Right hindlimb (tissue), 1 donor: ENCODE measurements at regions not wholly inside any gene's neighbourhood (a gene's known extent, or its start where the extent isn't known, plus 50 kb on each side); places are given as distances from the start of the nearest gene placed in this dataset.
A peak's percentile ranks its signal among the peaks of the same experiment; 100 is the strongest.

Experiments
- DNase-seq: peaks from one replicate; pipeline ENCODE4 v3.0.0-alpha.2; 2018

DNA sequence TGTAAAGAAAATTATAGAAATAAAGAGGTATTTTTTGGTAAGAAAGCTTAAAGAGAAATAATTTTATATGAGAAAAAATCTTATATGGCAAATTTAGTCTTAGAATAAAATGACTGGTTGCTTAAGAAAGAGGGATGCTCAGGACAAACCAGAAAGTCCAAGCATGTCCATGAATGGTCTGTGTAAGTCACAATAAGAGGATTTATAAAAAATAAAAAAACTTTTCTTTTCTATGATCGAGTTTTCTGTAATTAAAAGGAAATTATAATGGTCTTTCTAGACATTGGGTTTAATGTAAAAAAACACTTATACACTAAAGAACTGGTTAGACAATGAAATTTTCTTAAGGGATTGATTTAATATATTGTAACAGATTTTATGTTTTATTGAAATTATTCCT is 819.6 kb downstream of the TBC1D22A start:
- DNase-seq: no peak

- no peak for DNase-seq
Measured at GRCh38 chr22:47580121-47580520, 817.7 kb downstream of the TBC1D22A start.

DNA sequence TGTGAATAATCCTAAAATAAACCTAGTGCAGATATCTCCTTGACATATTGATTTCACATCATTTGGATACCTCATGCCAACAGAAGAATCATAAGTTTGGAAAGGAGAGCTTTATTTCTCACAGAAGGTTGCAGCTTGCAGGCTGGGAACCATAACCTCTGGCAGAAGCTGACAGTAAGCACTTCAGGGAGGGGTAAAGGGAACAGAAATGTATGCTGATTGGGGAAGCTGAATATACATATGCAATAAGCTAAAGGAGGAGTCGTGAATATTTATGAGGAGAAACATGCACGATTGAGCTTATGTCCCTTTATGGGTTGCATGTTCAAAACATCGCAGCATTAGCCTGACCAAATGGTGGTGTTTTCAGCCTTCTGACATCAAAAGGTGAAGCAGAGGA is 814.5 kb downstream of the TBC1D22A start:
- no peak for DNase-seq

DNA sequence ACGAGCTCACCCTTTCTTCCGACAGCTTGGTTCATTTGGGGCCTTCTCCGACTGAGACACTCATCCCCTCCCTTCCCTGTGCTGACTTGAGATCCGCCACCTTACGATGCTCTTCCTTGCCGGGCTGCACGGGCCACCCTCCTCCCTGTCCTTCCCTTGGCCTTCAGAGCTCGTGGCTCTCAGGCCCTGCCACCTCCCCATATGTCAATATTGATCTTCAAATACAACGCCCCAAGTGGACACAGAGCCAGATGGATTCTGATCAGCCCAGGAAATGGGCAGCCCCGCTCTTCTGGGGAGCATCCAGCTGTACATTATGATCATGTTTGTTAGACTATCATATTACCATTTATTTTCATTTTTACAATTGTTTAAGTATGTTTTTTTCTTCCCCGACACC is 812.8 kb downstream of the TBC1D22A start:
- no peak for DNase-seq

- DNase-seq: no peak
Measured at GRCh38 chr22:47574556-47574955, 812.1 kb downstream of the TBC1D22A start.

GRCh38 chr22:47573141-47573540 is 810.7 kb downstream of the TBC1D22A start:
- no peak for DNase-seq

- DNase-seq: no peak
Measured at GRCh38 chr22:47572443-47572842, 810.0 kb downstream of the TBC1D22A start.

- DNase-seq: no peak
Measured at GRCh38 chr22:47571616-47572015, 809.2 kb downstream of the TBC1D22A start.

DNA sequence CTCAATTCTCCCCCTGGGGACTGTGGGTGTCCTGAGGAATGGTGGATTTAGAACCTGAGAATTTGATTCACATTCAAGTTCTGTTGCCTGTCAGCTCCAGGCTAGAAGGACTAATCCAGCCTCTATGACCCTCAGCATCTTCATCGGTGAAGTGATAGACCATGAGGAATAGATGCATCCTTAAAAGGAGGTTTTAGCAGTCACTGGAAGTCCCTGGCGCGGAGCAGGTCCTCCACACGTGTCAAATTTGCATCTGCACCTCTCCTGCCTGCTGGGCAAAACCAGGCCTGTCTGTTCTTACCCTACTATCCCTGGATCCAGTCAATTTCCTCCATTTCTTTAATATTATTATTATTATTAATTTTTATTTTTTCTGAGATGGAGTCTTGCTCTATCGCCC is 808.4 kb downstream of the TBC1D22A start:
- DNase-seq: no peak

DNA sequence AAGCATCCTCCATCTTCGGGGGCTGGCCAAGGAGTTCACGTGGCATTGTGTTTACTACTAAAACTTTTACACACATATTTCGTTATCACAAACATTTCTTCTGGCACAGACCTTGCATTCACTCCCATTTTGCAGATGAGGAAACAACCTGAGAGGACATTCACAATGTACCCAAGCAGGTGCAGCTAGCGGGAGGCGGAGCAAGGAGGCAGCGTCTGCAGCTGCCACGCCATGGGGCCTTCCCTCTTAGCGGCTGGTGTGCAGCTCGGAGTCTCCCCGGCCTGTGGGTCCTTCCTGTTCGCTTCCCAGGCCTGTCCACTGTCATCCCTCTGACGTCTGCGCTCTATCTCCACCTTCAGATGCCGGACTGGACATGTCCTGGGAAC is 807.8 kb downstream of the TBC1D22A start:
- DNase-seq: no peak

DNA sequence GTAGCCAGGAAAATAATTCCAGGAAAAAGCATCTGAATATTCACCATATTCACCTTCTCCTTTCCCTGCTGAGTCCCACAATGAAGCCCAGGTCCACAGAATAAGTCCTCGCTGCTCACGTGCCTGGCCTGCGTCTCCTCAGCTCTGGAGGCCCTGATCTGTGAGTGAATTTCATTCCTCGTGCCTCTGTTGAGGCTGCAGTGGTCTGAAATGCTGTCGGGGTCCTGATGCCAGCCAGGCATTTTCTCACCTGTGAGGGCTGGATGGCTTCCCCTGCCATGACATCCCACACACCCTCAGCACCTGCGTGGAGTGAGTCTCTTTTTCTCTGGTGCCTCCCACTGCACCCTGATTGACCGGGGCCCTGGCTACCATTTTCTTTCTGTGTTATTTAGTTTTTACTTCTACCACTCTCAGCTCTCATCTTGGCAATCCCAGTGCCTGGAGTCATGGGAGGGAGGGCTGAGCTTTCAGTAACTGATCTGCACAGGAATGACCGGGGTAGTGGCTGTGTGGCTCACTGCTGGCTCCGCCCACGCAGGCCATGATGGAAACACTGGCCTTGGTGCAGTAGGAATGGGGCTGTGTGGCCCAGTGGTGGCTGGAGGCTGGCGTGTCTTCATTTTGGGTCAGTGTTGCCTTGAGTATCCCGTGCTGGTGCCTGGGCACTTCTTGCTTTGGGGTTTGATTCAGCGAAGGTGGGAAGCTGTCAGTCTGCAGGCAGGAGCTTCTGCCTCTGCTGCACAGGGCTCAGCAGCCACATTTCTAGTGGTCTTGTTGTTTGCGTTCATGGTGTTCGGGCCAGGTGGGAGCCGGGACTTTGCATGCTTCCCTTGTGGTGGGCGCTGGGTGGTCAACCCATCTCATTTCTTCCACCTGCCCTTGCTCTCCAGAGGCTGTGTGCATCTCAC is 807.2 kb downstream of the TBC1D22A start:
- DNase-seq: no peak

DNA sequence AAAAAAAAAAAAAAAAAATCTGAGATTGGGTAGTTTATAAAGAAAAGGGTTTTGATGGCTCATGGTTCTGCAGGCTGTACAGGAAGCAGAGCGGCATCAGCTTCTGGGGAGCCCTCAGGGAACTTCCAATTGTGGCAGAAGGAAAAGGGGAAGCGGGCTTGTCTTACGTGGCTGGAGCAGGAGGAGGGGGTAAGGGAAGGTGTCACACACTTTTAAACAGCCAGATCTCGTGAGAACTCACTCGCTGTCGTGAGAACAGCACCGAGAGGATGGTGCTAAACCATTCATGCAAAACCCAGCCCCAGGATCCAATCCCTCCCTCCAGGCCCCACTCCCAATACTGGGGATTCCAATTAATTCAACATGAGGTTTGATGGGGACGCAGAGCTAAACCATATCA is 806.2 kb downstream of the TBC1D22A start:
- DNase-seq: no peak

DNA sequence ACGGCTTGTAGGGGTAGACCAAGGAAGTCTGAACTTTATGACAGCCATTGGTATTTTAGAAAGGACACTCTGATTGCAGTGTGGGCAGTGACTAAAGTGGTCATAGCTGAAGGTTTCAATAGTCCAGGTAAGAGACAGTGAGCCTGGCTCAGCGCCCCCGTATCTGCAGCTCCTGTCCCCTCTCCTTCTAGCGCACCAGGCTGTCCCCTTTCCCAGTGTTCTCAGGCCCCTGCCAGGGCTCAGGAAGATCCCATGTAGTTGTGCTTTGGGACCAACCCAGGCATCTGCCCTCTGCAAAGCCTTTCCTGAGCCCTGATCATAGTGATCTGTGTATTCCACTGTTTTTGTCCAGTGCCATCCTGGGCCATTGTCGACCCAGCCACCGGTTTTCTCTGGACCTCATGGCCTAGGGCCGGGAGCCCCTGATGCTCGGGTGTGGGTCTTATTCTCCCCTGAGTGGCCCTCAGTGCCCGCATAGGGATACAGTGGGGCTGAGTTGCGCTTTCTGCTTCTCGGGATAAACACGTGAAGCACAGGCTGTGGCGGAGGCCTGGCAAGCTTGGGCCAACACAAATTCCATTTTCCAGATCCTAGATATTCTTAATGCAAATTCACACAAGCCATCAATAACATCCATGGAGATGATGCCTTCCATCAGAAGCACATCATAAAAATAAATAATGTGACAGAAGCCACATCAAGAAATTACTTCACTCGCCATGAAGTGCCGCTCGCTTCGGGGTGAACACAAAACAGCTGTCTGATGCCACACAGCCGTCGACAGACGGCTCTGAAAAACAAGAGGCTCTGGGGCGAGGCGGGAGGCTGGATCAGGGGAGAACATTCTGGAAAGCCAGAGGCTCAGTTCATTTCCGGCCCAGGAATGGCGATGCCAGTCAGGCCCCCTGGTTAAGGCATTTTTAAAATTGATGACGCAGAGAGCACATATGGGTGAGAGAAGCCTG is 805.0 kb downstream of the TBC1D22A start:
- no peak for DNase-seq

- no peak for DNase-seq
Measured at GRCh38 chr22:47566491-47566890, 804.0 kb downstream of the TBC1D22A start.

GRCh38 chr22:47565607-47566006 is 803.2 kb downstream of the TBC1D22A start:
- DNase-seq: no peak

DNA sequence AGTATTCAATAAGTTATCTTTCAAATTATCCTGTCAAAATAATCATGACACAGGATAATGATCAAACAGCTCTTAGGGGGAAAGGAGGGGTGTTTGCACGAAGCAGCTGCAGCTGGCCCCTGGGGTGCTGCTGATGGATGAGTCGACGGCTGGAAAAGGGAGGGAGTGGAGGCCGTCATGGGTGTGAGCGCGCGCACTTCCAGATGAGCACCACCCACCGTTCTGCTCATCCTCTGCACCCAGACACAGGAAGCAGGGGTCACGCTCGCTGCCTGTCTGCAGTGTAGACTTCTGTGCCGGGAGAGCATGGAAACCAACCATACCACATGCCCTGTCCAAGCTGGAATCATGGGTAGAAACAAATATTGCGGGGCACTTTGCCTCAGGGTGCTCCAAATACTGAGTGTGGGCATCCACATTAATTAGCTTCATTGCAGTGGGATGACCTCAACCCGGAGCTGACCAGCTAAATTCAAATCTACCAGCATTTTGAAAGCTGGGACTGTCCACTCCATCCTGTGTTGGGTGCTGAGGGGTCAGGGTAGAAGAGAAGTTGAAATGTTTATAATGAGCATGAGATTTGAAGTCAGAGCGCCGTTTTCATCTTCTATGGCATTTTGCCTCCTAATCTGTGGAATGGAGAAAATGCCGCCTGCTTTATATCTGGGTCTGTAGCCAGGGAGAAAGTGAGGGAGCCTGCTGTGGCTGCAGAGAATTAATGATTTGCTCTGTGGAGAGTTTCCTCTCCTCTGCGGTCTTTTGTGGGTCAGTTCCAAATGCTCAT is 802.4 kb downstream of the TBC1D22A start:
- peak; percentile 56 for DNase-seq

DNA sequence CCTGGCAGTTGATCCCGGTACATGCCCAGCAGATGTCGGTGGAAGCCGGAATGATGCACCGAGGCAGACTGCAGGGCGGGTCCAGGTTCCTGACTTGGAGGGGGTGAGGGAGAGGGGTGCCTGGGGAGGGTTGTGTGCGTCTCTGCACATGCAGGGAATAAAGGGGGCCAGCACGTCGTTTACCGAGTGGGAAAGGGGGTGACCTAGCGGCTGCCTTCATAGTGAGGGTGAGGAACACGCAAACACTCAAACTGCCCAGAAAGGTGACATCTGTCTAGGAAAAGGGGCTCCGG is 801.7 kb downstream of the TBC1D22A start:
- DNase-seq: no peak

GRCh38 chr22:47563406-47564157 is 801.1 kb downstream of the TBC1D22A start:
- no peak for DNase-seq

- DNase-seq: no peak
Measured at GRCh38 chr22:47561766-47562165, 799.3 kb downstream of the TBC1D22A start.

DNA sequence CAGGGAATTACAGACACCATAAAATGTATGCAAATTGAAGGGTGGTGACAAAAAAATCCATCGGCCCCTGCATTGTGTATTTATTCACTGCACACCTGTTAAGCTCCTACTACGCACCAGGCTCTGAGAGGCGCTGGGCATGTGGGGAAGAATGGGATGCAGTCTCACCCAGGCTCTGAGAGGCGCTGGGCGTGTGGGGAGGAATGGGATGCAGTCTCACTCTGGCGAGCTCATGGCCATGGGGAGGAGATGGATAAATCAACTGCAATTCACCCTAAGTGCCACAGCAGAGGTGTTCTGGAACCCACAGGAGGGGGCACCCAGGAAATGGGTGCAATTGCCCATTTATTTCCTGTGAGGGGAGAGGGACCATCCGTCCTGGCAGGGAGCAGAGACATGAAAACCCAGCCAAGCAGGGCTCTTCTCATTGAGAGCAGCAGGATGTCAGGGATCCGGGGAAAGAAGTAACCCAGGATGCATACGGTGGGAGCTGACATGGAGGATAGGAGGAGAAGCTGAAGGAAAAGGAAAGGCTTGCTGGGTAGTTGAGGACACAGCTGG is 798.7 kb downstream of the TBC1D22A start:
- DNase-seq: no peak

DNA sequence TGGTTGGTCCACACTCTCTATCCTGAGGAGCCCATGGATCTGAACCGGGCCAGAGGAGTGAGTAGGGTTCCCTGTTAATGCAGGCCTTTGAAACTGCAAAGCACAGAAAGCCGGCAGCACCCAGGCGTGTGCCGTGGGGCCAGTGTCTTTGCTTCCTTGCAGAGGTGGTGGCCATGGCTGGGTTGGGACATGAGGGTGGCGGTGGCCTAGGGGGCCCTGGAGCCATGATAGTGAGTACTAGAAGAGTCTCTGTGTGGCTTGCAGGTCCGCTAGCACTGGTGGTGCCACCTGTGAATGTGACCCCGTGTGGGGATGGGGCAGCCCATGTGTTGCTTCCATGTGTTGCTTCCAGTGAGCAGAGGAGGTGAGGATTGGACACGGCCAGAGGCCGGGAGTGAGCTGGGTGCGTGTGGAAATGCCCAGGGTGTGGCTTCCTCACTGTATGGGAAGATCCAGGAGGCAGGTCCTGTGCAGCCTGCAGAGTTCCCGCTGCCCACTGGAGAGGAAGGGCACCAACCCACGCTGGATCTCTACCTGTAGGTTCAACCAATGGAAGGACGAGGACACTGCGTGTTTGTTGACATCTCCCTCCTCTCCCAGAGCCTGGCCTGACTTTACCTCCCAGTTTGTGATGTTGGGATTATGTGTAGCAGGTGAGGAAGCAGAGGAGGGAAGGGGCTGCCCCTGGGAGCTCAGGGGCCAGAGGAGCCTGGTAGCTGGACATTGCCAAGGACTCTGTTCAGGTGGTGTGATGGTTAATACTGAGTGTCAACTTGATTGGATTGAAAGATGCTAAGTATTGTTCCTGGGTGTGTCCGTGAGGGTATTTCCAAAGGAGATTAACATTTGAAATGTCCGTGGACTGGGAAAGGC is 796.6 kb downstream of the TBC1D22A start:
- DNase-seq: no peak
